Coronary artery (tissue), 2 donors: ENCODE measurements at regions not wholly inside any gene's neighbourhood (a gene's known extent, or its start where the extent isn't known, plus 50 kb on each side); places are given as distances from the start of the nearest gene placed in this dataset.

ENCODE experiments used
- DNase-seq: peaks from one replicate; pipeline ENCODE4 v3.0.0-alpha.2; 2017; ENCODE audit warnings: low spot score
- H3K27ac ChIP-seq, 2 donors: fragments of 200-600 bp; sonication (generic); one replicate each; pipeline ENCODE4 v1.5.1; 2016 to 2019
- H3K4me3 ChIP-seq: fragments of 200-600 bp; sonication (generic); 2 replicates; pipeline ENCODE4 v1.5.1; 2016; ENCODE audit warnings: mild to moderate bottlenecking, moderate library complexity
- CTCF ChIP-seq: fragments of 200-600 bp; sonication (generic); IDR thresholded peaks from one replicate; pipeline ENCODE4 v1.5.1; 2019; ENCODE audit warnings: antibody characterized with exemption

- Histone ChIP-seq H3K4me3 (no peak overlapping the region), H3K27ac (no peak overlapping the region)
- no peak for TF ChIP-seq CTCF
- no peak for DNase-seq
These were observed 760.6 kb downstream of the IRX1 start for GRCh38 chr5:4356201-4356600.

GRCh38 chr5:4359847-4360246 lies 764.2 kb downstream of the IRX1 start:
- H3K4me3 ChIP-seq = no peak overlapping the region
- no peak for TF ChIP-seq CTCF
- no peak overlapping the region for H3K27ac ChIP-seq
- DNase-seq = no peak

- H3K4me3 ChIP-seq = no peak overlapping the region
- H3K27ac ChIP-seq = no peak overlapping the region
These were observed 766.1 kb downstream of the IRX1 start for GRCh38 chr5:4361753-4362152.

GRCh38 chr5:4362411-4362810 lies 766.8 kb downstream of the IRX1 start:
- DNase-seq = no peak
- TF ChIP-seq CTCF = no peak
- no peak overlapping the region for H3K27ac ChIP-seq

More at GRCh38 chr5:4361753-4362152, 766.1 kb downstream of the IRX1 start:
- no peak for DNase-seq
- TF ChIP-seq CTCF = no peak

GRCh38 chr5:4363045-4363444 lies 767.4 kb downstream of the IRX1 start:
- H3K27ac ChIP-seq = no peak overlapping the region
- DNase-seq = no peak
- H3K4me3 ChIP-seq = no peak overlapping the region
- TF ChIP-seq CTCF = no peak

More at GRCh38 chr5:4362411-4362810, 766.8 kb downstream of the IRX1 start:
- no peak overlapping the region for H3K4me3 ChIP-seq

GRCh38 chr5:4366628-4367027 lies 771.0 kb downstream of the IRX1 start:
- no peak overlapping the region for H3K27ac ChIP-seq
- no peak for DNase-seq
- TF ChIP-seq CTCF = no peak
- H3K4me3 ChIP-seq = no peak overlapping the region

- no peak for DNase-seq
- Histone ChIP-seq H3K27ac (no peak overlapping the region), H3K4me3 (no peak overlapping the region)
- no peak for TF ChIP-seq CTCF
These were observed 769.9 kb upstream of the ADAMTS16 start for GRCh38 chr5:4370218-4370617.
